AG04450 (cell line): ENCODE measurements at regions not wholly inside any gene's neighbourhood (a gene's known extent, or its start where the extent isn't known, plus 50 kb on each side); places are given as distances from the start of the nearest gene placed in this dataset.

Experiments
- CTCF ChIA-PET: fragments of 300-600, 350-600 bp; formaldehyde crosslinking; extraction: SDS; loops from one replicate; lab custom pipeline; 2022; ENCODE audit warnings: antibody characterized with exemption, inconsistent platforms; lab: Charles Lee
- POLR2A ChIA-PET: fragments of 350-600 bp; formaldehyde crosslinking; extraction: SDS; loops from one replicate; lab custom pipeline; 2021; ENCODE audit warnings: antibody characterized with exemption, inconsistent platforms; lab: Yijun Ruan, JAX
- DNase-seq: peaks from one replicate; pipeline ENCODE4 v3.0.0-alpha.2; 2011; ENCODE audit warnings: low read depth, low spot score
- H3K27ac ChIP-seq: one replicate; pipeline ENCODE4 v1.5.1; 2012; ENCODE audit warnings: low read depth, low read length, control low read depth
- H3K27me3 ChIP-seq: one replicate; pipeline ENCODE4 v1.6.0; 2012; ENCODE audit warnings: low read length; ENCODE audit not compliant: control insufficient read depth, insufficient read depth
- H3K4me3 ChIP-seq: 2 replicates; pipeline ENCODE4 v1.5.1; 2011; ENCODE audit warnings: mild to moderate bottlenecking, low read depth, low read length, control low read depth
- H3K9me3 ChIP-seq: 2 replicates; pipeline ENCODE4 v1.5.1; 2012; ENCODE audit warnings: low read length; ENCODE audit not compliant: control insufficient read depth, insufficient read depth
- CTCF ChIP-seq: IDR thresholded peaks from 2 replicates; pipeline ENCODE4 v1.5.1; 2011; ENCODE audit warnings: low read depth, low read length, control low read depth, inconsistent platforms

GRCh38 chr19:28526038-28526437, 686.9 kb downstream of the UQCRFS1 start:
- ChIA-PET POLR2A (no interaction called here), CTCF (no interaction called here)
- no peak overlapping the region for H3K4me3 ChIP-seq
- TF ChIP-seq CTCF, result no peak
- DNase-seq, result no peak
- H3K27me3 ChIP-seq, result no peaks in the 10 kb centered on the region
- H3K27ac ChIP-seq, result no peak overlapping the region
- peaks cover 17% of the 10 kb centered on the region; the same call in 1 of the 2 replicates for H3K9me3 ChIP-seq

GRCh38 chr19:28523619-28524018, 689.3 kb downstream of the UQCRFS1 start:
- Histone ChIP-seq H3K9me3 (peaks cover 29% of the 10 kb centered on the region), H3K4me3 (no peak overlapping the region), H3K27ac (no peak overlapping the region), H3K27me3 (no peaks in the 10 kb centered on the region)
- ChIA-PET CTCF (no interaction called here), POLR2A (no interaction called here)
- no peak for TF ChIP-seq CTCF
- DNase-seq, result no peak

GRCh38 chr19:28522545-28522922, 690.4 kb downstream of the UQCRFS1 start:
- no peak for TF ChIP-seq CTCF
- no peaks in the 10 kb centered on the region for H3K27me3 ChIP-seq
- no peak overlapping the region for H3K27ac ChIP-seq
- DNase-seq, result no peak
- POLR2A ChIA-PET, result no interaction called here
- H3K9me3 ChIP-seq, result peaks cover 34% of the 10 kb centered on the region
- CTCF ChIA-PET, result no interaction called here
- no peak overlapping the region for H3K4me3 ChIP-seq

- Histone ChIP-seq H3K27me3 (no peaks in the 10 kb centered on the region), H3K27ac (no peak overlapping the region), H3K9me3 (peaks cover 37% of the 10 kb centered on the region), H3K4me3 (no peak overlapping the region)
- TF ChIP-seq CTCF, result no peak
- ChIA-PET CTCF (no interaction called here), POLR2A (no interaction called here)
- no peak for DNase-seq
Observed at GRCh38 chr19:28521614-28522544, 691.1 kb downstream of the UQCRFS1 start.

- no peak for TF ChIP-seq CTCF
- no peaks in the 10 kb centered on the region for H3K27me3 ChIP-seq
- H3K4me3 ChIP-seq, result no peak overlapping the region
- H3K27ac ChIP-seq, result no peak overlapping the region
- H3K9me3 ChIP-seq, result peaks cover 37% of the 10 kb centered on the region
- no peak for DNase-seq
- POLR2A ChIA-PET, result no interaction called here
- CTCF ChIA-PET, result no interaction called here
Observed at GRCh38 chr19:28520998-28521568, 691.9 kb downstream of the UQCRFS1 start.
